Cardiac fibroblast (primary cell): ENCODE measurements at regions not wholly inside any gene's neighbourhood (a gene's known extent, or its start where the extent isn't known, plus 50 kb on each side); places are given as distances from the start of the nearest gene placed in this dataset.
"Not testable (repeated sequence)": the region's sequence is repeated elsewhere in the genome, so short reads cannot be mapped to it uniquely, and the experiment has no call there.

Experiments used
- DNase-seq, 2 donors: peaks; one replicate each; pipeline versions ENCODE4 v3.0.0 to v3.0.0-alpha.2; 2010; ENCODE audit warnings: low read depth in 2 of 2
- H3K4me3 ChIP-seq, 2 donors: replicated peaks in 1 of 2; 1 replicate in 1 of 2; 2 replicates in 1 of 2; pipeline ENCODE4 v1.5.1; 2011; ENCODE audit warnings: low read depth in 2 of 2, low read length in 2 of 2, mild to moderate bottlenecking in 2 of 2, moderate library complexity in 1 of 2
- CTCF ChIP-seq: IDR thresholded peaks from one replicate; pipeline ENCODE4 v1.5.1; 2011; ENCODE audit warnings: low read depth, mild to moderate bottlenecking, low read length, inconsistent platforms

- TF ChIP-seq CTCF, result no peak
- DNase-seq, result no peak
- no peak overlapping the region for H3K4me3 ChIP-seq
Observed at GRCh38 chr9:7636838-7637467, 162.6 kb downstream of the DMAC1 start.

GRCh38 chr9:7636309-7636708, 163.3 kb downstream of the DMAC1 start:
- TF ChIP-seq CTCF, result no peak

GRCh38 chr9:7626571-7627029, 173.0 kb downstream of the DMAC1 start:
- not testable (repeated sequence) for H3K4me3 ChIP-seq, DNase-seq

More at GRCh38 chr9:7636309-7636708, 163.3 kb downstream of the DMAC1 start:
- no peak for DNase-seq
- no peak overlapping the region for H3K4me3 ChIP-seq

- H3K4me3 ChIP-seq, result no peak overlapping the region
- no peak for TF ChIP-seq CTCF
- no peak for DNase-seq
Observed at GRCh38 chr9:7622481-7622880, 177.1 kb downstream of the DMAC1 start.

GRCh38 chr9:7615344-7615743, 184.2 kb downstream of the DMAC1 start:
- no peak for DNase-seq
- H3K4me3 ChIP-seq, result no peak overlapping the region
- no peak for TF ChIP-seq CTCF

- H3K4me3 ChIP-seq, result no peak overlapping the region
- DNase-seq, result peak in 1 of 2 donors; percentile 6
- TF ChIP-seq CTCF, result no peak
Observed at GRCh38 chr9:7613931-7614330, 185.6 kb downstream of the DMAC1 start.

- DNase-seq, result no peak
- TF ChIP-seq CTCF, result no peak
- no peak overlapping the region for H3K4me3 ChIP-seq
Observed at GRCh38 chr9:7608261-7608660, 191.3 kb downstream of the DMAC1 start.
